Ascending aorta (tissue), 2 donors: ENCODE measurements at regions not wholly inside any gene's neighbourhood (a gene's known extent, or its start where the extent isn't known, plus 50 kb on each side); places are given as distances from the start of the nearest gene placed in this dataset.

ENCODE experiments used
- DNase-seq, 2 donors: peaks; one replicate each; pipeline ENCODE4 v3.0.0-alpha.2; 2019; ENCODE audit warnings: low spot score in 2 of 2
- H3K27ac ChIP-seq, 2 donors: fragments of 200-600 bp; sonication (generic); one replicate each; pipeline ENCODE4 v1.5.1; 2016 to 2017; ENCODE audit warnings: mild to moderate bottlenecking in 1 of 2
- H3K27me3 ChIP-seq: fragments of 200-600 bp; sonication (generic); one replicate; pipeline ENCODE4 v1.5.1; 2017
- H3K36me3 ChIP-seq, 2 donors: fragments of 200-600 bp; sonication (generic); one replicate each; pipeline ENCODE4 v1.5.1; 2016
- H3K4me1 ChIP-seq, 2 donors: fragments of 200-600 bp; sonication (generic); one replicate each; pipeline ENCODE4 v1.5.1; 2016 to 2017; ENCODE audit warnings: mild to moderate bottlenecking in 1 of 2
- H3K4me3 ChIP-seq, 2 donors: fragments of 200-600 bp; sonication (generic); one replicate each; pipeline ENCODE4 v1.5.1; 2016 to 2017; ENCODE audit warnings: mild to moderate bottlenecking in 1 of 2
- H3K9me3 ChIP-seq, 2 donors: fragments of 200-600 bp; sonication (generic); one replicate each; pipeline ENCODE4 v1.5.1; 2016
- CTCF ChIP-seq, 3 experiments: fragments of 200-600 bp in 2 of 3; fragments of 450-650 bp in 1 of 3; sonication (generic) in 2 of 3; IDR thresholded peaks; one replicate each; pipeline ENCODE4 v1.5.1; 2016 to 2019; ENCODE audit warnings: antibody characterized with exemption in 3 of 3, mild to moderate bottlenecking in 1 of 3, moderate library complexity in 1 of 3
- intact Hi-C: fragments of 100-400 bp; cut with DNase I; formaldehyde crosslinking; loops from one replicate; pipeline ENCODE4 v1.15.1; 2023

- H3K9me3 ChIP-seq: no peaks in the 10 kb centered on the region
- no peak for TF ChIP-seq CTCF (IDR thresholded peaks at IDR 0.05)
- H3K36me3 ChIP-seq: no peaks in the 10 kb centered on the region
- no peak for DNase-seq
- intact Hi-C loops: no loop called here
- H3K4me3 ChIP-seq: no peak overlapping the region
- H3K27ac ChIP-seq: no peak overlapping the region
- no peaks in the 10 kb centered on the region for H3K27me3 ChIP-seq
- no peaks in the 10 kb centered on the region for H3K4me1 ChIP-seq
These were observed 1354.6 kb upstream of the PCDH9 start for GRCh38 chr13:68584776-68585175.

GRCh38 chr13:68574053-68574452, 1343.9 kb upstream of the PCDH9 start:
- no peaks in the 10 kb centered on the region for H3K4me1 ChIP-seq

GRCh38 chr13:68551701-68552522, 1321.8 kb upstream of the PCDH9 start:
- H3K9me3 ChIP-seq: no peaks in the 10 kb centered on the region
- peak overlapping the region; percentile 27 to 30 for H3K4me3 ChIP-seq
- H3K4me1 ChIP-seq: peaks cover 0 to 3% of the 10 kb centered on the region in 2 donors
- DNase-seq: no peak
- H3K27me3 ChIP-seq: no peaks in the 10 kb centered on the region
- intact Hi-C loops: no loop called here
- H3K36me3 ChIP-seq: no peaks in the 10 kb centered on the region
- no peak for TF ChIP-seq CTCF (IDR thresholded peaks at IDR 0.05)
- no peak overlapping the region for H3K27ac ChIP-seq

More at GRCh38 chr13:68574053-68574452, 1343.9 kb upstream of the PCDH9 start:
- Histone ChIP-seq H3K9me3 (no peaks in the 10 kb centered on the region), H3K4me3 (no peak overlapping the region), H3K27ac (no peak overlapping the region), H3K36me3 (no peaks in the 10 kb centered on the region), H3K27me3 (no peaks in the 10 kb centered on the region)
- no peak for DNase-seq
- no peak for TF ChIP-seq CTCF (IDR thresholded peaks at IDR 0.05)
- intact Hi-C loops: no loop called here

- no peak overlapping the region for H3K27ac ChIP-seq
- H3K4me1 ChIP-seq: peaks cover 0 to 3% of the 10 kb centered on the region in 2 donors
- H3K4me3 ChIP-seq: no peak overlapping the region
- H3K9me3 ChIP-seq: no peaks in the 10 kb centered on the region
- no peak for TF ChIP-seq CTCF (IDR thresholded peaks at IDR 0.05)
- intact Hi-C loops: no loop called here
- H3K36me3 ChIP-seq: no peaks in the 10 kb centered on the region
- DNase-seq: no peak
- H3K27me3 ChIP-seq: no peaks in the 10 kb centered on the region
These were observed 1320.2 kb upstream of the PCDH9 start for GRCh38 chr13:68550330-68550729.

- no peak overlapping the region for H3K4me3 ChIP-seq
- intact Hi-C loops: no loop called here
- no peaks in the 10 kb centered on the region for H3K4me1 ChIP-seq
- H3K27me3 ChIP-seq: no peaks in the 10 kb centered on the region
- no peak for TF ChIP-seq CTCF (IDR thresholded peaks at IDR 0.05)
- DNase-seq: no peak
- no peaks in the 10 kb centered on the region for H3K9me3 ChIP-seq
- no peak overlapping the region for H3K27ac ChIP-seq
- no peaks in the 10 kb centered on the region for H3K36me3 ChIP-seq
These were observed 1310.1 kb upstream of the PCDH9 start for GRCh38 chr13:68540244-68540643.
